Limb (tissue), 2 donors: ENCODE measurements at regions not wholly inside any gene's neighbourhood (a gene's known extent, or its start where the extent isn't known, plus 50 kb on each side); places are given as distances from the start of the nearest gene placed in this dataset.
A peak's percentile ranks its signal among the peaks of the same experiment; 100 is the strongest.

ENCODE experiments used
- DNase-seq, 2 donors: peaks; one replicate each; pipeline ENCODE4 v3.0.0-alpha.2; 2016; ENCODE audit errors: extremely low spot score in 2 of 2

DNA sequence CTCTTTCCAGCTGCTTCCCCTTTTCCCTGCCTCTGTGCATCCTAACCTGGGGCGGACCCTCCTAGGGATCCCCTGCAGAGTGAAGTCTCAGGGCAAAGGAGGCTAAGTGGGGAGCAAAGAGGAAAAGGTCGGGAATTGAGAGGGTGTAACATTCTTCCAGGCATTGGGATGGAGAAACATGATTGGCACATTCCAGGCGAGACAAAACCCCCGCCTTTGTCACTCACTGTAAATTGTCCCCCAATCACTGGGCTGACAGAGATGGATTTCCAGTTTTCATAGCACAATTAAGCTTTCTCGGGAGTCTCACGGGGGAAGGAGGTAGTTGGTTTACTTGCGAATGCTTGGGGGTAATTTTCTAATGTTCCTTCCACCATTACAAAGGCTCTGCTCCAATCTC, 74.9 kb downstream of the MIAT start:
- no peak for DNase-seq

DNA sequence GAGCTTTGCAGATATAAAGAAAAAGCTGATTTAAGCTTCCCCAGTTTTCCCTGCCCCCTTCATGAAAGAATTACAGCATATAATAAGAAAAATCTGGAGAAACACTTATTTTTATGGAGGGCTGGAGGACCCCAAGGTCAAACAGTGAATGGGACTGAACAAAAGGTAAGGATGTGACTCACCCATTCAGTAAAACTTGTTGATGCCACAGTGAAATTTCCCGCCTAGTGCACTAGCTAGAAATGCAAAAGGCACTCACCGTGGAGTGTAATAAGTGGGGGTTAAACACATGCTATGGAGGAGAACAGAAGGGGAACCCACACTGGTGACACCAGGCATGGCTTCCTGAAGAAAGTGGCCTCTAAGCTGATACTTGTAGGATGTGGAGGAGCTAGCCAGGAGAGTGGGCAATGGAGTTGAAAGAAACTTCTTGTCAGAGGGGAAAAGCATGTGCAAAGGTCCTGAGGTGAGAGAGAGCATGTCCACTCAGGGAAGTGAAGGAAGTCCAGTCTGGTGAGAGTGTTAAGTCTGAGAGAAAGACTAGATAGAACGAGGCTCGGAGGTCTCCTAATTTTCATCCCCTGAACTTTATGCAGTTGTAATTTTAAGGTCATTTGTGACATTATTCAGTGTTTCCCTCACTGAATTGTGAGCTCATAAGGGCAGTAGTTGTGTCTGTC, 77.1 kb downstream of the MIAT start:
- no peak for DNase-seq

DNA sequence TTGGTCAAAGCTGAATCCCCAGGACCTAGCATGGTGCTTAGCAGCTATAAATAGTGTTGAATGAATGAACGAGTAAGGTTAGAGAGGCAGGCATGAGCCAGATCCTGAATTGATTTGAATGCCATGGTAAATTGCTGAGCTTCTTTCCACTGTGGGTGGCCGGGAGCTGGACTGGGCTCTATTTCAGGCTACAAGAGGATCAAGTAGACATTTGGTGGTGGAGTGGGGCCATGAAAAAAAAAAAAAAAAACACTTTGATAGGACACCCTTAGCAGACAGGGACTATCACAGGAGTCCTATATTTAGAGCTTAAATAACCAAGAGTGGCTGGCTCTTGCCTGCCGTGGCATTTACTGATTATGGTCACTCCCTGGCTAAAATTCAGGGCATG, 77.6 kb downstream of the MIAT start:
- no peak for DNase-seq

DNA sequence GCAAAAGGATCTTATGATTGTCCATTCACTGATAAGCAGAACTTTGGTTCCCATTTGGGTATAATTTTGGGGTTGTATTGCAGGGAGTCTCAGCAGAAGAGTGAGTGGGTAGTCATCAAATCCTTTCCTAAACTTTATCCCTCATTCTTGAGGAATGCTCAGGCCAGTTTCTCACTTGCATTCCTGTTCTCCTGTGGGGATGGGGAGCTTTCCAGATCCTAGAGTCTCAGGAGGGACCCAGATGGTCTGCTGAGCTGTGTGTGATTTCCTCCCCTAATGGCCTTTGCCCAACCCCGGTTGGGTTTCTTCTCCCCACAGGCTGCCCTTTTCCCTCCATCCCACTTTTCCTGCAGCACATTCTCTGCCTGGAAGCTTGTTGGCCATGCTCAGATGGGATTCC, 79.9 kb downstream of the MIAT start:
- no peak for DNase-seq

DNA sequence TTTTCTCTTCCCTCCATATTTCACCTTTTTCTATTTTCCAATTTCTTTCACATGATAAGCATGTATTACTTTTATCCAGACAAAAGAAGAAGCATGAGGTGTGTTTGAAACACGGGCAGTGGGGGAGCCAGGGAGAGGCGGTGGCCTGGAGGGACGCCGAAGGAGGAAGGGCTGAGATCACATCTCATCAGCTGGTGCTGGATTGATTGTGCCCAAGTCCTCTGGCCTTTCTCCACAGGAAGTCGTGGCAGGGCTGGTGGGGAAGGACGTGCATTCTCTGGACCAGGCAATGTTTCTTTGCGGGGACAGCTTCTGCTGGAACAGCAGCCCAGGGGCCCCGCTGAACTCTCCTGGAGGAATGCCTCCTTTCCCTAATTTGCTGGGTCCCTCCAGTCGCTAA, 82.9 kb downstream of the MIAT start:
- DNase-seq, result no peak

DNA sequence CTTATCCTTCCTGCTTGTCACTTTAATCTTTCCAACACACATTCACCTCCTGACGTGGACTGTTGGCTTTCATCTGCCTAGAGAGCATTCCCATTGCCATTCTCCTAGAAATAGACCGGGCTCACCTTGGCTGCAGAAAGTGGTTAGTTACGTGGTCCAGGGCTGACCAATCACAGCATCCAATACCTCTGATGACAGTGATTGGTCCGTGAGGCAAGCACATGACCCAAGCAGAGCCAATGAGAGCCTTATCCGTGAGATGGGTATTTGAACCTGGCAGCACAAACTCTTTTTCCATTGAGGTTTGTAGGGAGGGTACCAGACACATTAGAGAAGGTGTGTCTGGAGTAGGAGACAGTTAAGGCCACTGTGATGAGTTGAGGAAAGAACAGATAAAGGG, 85.8 kb downstream of the MIAT start:
- no peak for DNase-seq

DNA sequence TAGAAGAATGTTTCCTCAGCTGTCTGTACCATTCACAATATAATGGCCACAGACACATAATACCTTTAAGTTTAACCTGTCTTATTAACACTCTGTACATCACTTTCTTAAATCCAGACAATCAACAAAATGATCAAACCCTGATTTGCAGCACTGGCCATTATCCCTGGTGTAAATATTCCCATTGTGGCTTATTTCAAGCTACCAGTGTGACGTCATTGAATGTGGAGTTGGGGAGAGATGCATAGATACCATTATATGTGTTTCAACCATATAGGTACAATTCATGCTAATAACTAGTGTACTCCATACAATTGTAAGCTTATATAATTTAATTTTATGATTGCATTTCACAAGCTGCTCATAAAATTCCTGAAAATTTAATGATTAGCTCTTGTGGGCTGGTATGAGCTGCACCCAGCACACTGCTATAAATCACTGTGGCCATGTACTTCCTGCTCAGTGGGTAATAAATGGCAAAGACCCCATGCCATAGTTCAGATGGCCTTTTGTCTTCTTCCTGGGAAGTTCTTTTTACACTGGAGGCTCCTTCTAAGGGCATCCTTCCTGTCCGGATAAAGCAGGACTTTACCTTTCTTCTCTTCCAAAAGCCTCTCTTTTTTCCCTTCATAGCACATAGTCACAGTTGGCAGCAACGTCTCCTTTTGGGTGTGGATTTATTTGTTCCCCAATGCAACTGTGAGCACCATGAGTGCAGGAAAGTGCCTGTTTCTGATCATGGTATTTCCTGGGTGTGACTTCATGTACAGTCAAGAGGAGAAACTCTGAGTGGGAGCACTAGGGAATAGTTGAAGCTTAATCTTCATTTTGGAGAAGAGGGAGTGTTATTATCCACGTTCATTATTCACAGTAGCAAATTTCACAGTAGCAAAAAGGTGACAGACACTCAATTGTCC, 87.8 kb downstream of the MIAT start:
- no peak for DNase-seq

DNA sequence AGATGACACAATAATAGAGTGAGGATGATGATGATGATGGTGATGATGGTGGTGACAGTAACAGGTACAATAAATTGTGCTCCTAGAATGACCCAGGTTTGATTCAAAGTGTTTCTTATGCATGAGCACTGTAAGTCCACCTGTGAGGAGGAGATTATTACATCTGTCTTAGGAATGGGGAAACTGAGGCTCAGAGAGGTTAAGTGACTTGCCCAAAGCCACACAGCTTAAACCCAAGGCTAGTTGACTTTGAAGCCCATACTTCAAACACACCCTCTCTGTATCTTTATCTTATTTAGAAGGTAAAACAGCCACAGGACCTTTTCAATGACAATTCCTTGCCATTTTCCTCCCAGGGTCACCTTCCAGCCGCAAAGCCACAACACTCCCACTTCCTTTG, 88.9 kb downstream of the MIAT start:
- DNase-seq, result no peak

DNA sequence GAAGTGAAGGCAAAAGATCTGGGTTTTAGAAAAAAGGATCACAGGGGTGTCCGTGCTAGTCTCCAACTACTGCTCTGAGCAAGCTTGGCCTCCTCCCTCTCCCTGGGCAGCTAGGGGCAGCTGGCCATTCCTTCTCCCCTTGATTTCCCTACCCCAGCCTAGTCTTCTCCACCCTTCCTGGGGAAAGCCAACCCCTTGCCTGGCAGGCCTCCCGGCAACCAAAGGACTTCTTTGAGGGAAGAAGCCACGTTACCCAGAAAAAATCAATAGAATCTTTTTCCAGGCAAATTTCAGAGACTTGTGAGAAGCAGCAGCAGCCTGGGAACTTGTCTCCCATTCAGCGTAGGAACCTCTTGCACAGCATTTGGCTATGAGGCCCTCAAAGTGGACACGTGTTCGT, 91.5 kb downstream of the MIAT start:
- no peak for DNase-seq

DNA sequence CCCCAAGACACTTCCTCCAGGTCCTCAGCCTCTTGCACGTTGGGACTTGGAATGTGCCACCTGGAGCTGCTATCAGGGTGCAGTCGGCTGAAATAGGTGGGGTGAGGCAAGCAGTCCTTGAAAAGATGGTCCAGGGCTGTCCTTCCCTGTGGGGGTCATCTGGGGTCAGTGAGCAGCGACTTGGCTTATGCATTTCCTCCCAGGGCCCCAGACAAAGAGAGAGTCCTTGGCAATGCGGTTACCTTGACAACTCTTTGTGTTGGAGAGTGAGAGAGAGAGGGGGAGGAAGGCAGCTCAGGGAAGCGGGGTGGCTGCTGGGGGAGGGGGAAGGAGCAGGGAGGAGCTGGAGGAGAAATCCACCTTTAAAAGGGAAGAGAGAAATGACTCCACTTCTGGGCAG, 93.8 kb downstream of the MIAT start:
- DNase-seq, result peak; percentile 8 to 52

DNA sequence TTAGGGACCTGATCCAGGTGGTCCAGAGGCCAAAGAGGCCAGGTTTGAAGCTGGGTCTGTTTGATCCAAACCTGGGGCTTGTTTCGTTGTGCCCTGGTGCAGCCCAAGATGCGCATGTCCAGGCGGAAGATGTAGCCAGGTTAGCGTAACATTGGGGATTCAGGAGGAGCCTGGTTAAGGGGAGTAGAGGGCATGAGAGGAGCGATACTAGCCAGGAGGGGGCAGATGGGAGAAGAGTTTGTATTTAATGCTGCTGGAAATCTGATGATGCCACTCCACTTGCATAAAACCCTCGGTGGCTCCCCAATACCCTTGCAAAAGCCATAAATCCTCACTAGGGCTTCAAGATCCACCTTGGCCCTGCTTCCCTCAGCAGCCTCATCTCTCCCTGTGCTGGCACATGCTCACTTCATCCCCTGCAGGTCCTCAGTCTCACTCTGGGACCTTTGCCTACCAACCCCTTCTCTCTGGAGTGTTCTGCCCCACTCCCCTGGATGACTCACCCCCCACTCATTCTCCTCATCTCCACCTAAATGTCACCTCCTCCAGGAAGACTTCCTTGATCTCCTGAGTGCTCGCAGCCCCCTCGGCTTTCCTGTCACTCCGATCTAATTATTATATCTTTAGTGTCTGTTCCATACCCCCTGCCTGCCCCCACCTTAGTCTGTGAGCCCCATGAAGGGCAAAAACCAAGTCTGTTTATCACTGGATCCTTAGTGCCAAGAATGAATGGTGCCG, 95.9 kb downstream of the MIAT start:
- no peak for DNase-seq

DNA sequence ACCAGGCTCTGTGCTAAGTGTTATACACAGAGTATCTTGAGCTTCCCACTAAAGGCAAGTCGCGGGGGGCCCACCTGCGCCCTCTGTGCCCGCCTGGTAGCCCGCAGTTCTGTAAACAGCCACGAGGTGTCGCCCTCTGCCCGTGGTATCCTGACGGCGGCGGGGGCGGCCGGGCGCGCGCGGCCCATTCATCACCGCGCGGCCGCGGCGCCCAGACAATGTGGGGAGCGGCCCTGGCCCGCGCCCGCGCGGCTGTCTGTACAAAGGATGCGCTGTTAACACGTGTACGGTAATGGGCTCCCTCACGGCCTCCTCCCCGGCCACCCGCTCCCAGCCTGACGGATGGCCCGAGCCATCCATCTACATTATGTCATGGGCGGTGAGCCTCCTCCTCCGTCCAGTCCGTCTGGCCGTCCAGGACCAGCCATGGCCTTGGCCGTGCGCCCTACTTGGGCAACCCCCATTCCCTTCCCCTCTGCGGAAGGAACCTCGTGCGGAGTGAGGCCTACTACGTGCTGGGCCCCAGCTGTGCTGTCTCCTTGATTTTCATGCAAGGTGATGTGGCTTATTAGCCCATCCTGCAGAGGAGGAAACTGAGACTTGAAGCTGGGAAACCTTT, 99.4 kb downstream of the MIAT start:
- DNase-seq, result peak; percentile 54 to 83

DNA sequence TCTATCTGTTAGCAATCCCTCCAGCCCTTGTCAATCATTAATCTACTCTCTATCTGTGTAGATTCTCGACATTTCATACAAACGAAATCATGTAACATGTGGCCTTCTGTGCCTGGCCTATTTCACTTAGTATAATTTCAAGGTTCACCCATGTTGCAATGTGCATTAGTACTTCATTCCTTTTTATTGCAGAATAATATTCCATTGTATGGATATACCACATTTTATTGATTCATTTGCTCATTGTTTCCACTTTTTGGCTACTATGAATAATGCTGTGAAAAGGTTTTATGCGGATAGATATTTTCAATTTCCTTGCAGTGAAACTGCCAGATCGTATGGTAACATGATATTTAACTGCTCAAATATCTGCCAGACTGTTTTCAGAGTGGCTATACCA, 100.1 kb downstream of the MIAT start:
- DNase-seq, result no peak

DNA sequence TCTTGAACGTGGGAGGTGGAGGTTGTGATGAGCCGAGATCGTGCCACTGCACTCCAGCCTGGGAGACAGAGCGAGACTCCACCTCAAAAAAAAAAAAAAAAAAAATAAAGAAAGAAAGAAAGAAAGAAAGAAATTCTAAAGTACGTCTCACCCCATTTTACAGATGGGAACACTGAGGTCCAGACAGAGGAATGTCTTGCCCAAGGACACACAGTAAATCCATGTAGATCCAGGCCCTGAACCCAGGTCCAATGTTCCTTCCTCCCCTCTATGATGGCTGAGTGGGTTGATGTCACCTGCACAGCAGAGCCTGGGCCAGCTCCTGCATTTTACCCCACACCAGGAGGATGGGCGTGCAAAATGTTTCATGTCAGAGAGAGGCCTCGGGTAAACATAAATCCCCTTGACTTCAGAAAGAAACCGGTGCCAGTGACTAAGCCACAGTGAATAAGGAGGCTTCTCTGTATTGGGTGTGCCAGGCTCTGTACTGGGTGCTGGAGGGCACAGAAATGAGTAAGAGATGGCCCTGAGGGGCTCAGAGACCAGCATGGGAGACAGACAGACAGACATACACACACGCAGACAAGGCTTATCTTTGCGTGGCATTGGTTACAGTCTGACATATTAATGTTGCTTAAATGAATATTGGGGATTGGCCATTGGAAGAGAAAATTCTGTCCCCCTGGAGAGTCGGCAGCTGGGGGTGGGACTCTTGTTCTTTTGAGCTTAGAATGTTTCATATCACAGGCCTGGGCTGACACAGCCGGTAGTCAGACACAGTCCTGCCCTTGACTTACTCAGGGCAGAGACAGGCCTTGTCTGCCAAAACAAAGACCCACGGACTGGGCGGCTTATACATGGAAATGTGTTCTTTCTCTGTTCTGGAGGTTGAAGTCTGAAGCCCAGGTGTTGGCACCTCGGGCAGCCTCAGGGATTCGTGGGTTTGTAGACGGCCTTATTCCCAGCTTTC, 105.4 kb downstream of the MIAT start:
- no peak for DNase-seq

DNA sequence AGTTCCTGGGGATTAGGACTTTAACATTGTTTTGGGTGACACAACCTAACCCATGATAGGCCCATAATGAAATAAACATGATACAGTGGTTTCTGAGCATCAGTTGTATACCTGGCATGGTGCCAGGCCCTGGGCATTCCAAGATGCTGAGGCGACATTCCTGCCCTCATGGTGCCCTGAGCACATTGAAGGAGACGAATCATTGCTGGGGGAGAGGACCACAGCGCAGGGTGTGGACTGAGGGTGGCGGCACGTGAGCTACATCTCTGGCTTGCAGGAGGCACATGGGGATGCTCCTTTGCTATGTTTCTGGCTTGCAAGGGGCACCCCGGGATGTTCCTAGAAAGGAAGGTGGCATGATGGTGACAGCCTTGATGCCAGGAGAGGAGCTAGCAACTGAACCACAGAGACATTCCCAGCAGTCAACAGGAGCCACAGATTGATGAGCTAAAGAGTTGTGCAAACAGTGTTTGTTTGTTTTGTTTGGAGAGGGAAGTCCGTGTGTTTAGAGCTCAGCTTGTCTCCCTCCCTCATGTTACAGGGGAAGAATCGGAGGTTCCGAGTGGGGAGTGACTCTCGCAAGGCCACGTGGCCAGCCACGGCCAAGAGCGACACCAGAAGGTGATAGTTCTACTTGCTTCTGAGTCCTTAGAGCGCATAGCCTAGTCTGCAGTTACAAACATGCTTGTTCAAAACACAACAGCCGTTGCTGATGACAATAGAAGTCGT, 106.4 kb downstream of the MIAT start:
- DNase-seq, result peak in 1 of 2 donors; percentile 3

DNA sequence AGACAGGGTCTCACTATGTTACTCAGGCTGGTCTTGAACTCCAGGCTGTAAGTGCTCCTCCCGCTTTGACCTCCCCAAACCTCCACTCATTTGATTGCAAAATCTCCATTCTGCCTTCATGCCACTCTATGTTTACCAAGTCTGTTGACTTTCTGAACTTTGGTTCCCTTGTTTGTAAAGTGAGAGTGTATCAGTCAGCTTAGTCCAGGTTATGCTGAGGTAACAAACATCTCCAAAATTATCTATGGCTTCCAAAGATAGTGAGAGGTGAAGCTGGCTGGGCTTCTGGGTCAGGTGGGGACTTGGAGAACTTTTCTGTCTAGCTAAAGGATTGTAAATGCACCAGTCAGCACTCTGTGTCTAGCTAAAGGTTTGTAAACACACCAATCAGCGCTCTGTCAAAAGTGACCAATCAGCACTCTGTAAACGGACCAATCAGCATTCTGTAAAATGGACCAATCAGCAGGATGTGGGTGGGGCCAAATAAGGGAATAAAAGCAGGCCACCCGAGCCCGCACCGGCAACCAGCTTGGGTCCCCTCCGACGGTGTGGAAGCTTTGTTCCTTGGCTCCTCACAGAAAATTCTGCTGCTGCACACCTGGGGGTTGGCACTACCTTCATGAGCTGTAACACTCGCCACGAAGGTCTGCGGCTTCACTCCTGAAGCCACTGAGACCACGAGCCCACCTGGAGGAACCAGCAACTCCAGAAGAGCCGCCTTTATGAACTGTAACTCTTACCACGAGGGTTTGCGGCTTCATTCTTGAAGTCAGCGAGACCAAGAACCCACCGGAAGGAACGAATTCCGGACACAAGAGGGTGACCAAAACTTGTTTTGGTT, 109.3 kb downstream of the MIAT start:
- DNase-seq, result no peak

DNA sequence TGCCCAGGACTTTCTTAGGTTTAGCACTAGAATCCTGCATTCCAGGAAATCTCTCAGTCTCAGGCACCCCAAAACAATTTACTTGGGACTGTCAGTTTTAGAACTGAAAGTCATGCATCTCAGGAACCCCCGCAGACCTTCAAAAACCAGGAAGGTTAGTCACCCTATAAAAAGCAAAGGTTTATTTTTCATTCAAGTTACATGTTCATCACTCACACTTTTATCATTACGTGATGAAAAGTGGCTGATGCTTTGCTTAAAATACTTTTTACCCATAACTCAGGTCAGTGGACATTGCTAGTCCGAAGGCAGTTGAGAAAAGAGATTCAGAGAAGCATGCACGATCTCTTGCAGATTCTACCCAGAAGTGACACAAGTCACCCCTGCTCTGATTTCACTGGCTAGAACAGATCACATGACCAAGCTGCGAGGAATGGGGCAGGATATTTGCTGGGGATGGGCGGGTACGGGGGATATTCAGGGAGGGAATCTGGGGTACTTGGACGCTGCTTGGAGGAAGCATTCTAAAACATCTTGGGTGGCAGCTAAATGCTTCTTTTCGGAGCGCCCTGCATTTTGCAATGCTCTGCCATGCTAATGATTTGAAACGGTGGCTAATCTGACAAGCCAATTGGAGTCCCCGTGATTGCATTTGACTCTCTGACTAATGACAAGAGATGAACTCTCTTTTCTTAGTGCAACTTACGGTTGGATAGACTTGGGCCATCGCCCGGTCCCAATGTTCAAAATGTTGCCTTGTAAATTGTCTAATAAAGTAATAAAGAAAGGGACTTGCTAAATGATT, 110.2 kb downstream of the MIAT start:
- no peak for DNase-seq

DNA sequence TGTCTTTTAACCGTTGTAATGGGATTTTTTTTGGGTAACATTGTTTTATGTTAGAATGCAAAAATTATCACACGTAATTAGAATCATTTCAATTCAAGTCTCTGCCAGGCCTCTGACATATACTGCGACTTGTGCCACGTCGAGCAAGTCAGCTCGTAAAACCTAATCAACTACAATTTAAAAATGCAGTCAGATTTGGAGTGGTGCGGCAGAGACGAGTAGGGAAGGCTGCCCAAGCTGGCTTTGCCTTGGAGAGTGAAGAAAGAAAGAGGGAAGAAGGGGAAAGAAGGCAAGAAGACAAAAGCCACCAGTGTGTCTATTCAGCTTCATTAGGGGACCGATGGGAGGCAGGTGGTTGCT, 110.7 kb downstream of the MIAT start:
- DNase-seq, result no peak
